HEK293T (cell line): ENCODE measurements at regions not wholly inside any gene's neighbourhood (a gene's known extent, or its start where the extent isn't known, plus 50 kb on each side); places are given as distances from the start of the nearest gene placed in this dataset.

ENCODE experiments used
- CTCF ChIA-PET: fragments of 350-600 bp; formaldehyde crosslinking; extraction: SDS; loops from one replicate; lab custom pipeline; 2021; ENCODE audit warnings: antibody characterized with exemption, inconsistent platforms; lab: Yijun Ruan, JAX
- POLR2A ChIA-PET: fragments of 350-600 bp; formaldehyde crosslinking; extraction: SDS; loops from one replicate; lab custom pipeline; 2020; ENCODE audit warnings: antibody characterized with exemption, inconsistent platforms; lab: Yijun Ruan, JAX
- DNase-seq: peaks from one replicate; pipeline ENCODE4 v3.0.0; 2012; ENCODE audit warnings: mixed read lengths; ENCODE audit errors: extremely low spot score
- ARNT ChIP-seq: fragments of 450-650 bp; IDR thresholded peaks from 2 replicates; pipeline ENCODE4 v1.6.1; 2017; ENCODE audit warnings: mild to moderate bottlenecking
- BHLHE40 ChIP-seq: fragments of 450-650 bp; IDR thresholded peaks from 2 replicates; pipeline ENCODE4 v1.6.1; 2016; ENCODE audit warnings: mild to moderate bottlenecking, moderate library complexity, borderline replicate concordance
- CTBP1 ChIP-seq: fragments of 450-650 bp; IDR thresholded peaks from 2 replicates; pipeline ENCODE4 v1.6.1; 2016; ENCODE audit warnings: borderline replicate concordance
- ELF4 ChIP-seq: fragments of 450-650 bp; IDR thresholded peaks from 2 replicates; pipeline ENCODE4 v1.6.1; 2017; ENCODE audit warnings: antibody characterized with exemption
- FOXA1 ChIP-seq: fragments of 450-650 bp; IDR thresholded peaks from 2 replicates; pipeline ENCODE4 v1.6.1; 2016; ENCODE audit warnings: mild to moderate bottlenecking
- FOXK2 ChIP-seq: fragments of 450-650 bp; IDR thresholded peaks from 2 replicates; pipeline ENCODE4 v1.6.1; 2016; ENCODE audit warnings: mild to moderate bottlenecking
- FOXM1 ChIP-seq: fragments of 450-650 bp; IDR thresholded peaks from 2 replicates; pipeline ENCODE4 v1.6.1; 2017; ENCODE audit warnings: mild to moderate bottlenecking, borderline replicate concordance
- HDGF ChIP-seq: fragments of 450-650 bp; IDR thresholded peaks from 2 replicates; pipeline ENCODE4 v1.6.1; 2017; ENCODE audit warnings: antibody characterized with exemption, borderline replicate concordance
- L3MBTL2 ChIP-seq: fragments of 450-650 bp; conservative IDR thresholded peaks from 2 replicates; pipeline ENCODE4 v1.6.1; 2016; ENCODE audit warnings: mild to moderate bottlenecking
- LEF1 ChIP-seq: fragments of 450-650 bp; IDR thresholded peaks from 2 replicates; pipeline ENCODE4 v1.6.1; 2017; ENCODE audit warnings: mild to moderate bottlenecking, borderline replicate concordance
- NFRKB ChIP-seq: fragments of 450-650 bp; IDR thresholded peaks from 2 replicates; pipeline ENCODE4 v1.6.1; 2016; ENCODE audit warnings: mild to moderate bottlenecking, moderate library complexity
- SP1 ChIP-seq: fragments of 450-650 bp; IDR thresholded peaks from 2 replicates; pipeline ENCODE4 v1.6.1; 2017
- SUZ12 ChIP-seq: fragments of 450-650 bp; IDR thresholded peaks from 2 replicates; pipeline ENCODE4 v1.6.1; 2016; ENCODE audit warnings: mild to moderate bottlenecking
- TARDBP ChIP-seq: fragments of 450-650 bp; IDR thresholded peaks from 2 replicates; pipeline ENCODE4 v1.6.1; 2016
- ZNF384 ChIP-seq: fragments of 450-650 bp; IDR thresholded peaks from 2 replicates; pipeline ENCODE4 v1.6.1; 2016
- TF ChIP-seq, protein P1 (sequence below): fragments of 450-650 bp; IDR thresholded peaks from 2 replicates; pipeline ENCODE4 v1.6.1; 2016

DNA sequence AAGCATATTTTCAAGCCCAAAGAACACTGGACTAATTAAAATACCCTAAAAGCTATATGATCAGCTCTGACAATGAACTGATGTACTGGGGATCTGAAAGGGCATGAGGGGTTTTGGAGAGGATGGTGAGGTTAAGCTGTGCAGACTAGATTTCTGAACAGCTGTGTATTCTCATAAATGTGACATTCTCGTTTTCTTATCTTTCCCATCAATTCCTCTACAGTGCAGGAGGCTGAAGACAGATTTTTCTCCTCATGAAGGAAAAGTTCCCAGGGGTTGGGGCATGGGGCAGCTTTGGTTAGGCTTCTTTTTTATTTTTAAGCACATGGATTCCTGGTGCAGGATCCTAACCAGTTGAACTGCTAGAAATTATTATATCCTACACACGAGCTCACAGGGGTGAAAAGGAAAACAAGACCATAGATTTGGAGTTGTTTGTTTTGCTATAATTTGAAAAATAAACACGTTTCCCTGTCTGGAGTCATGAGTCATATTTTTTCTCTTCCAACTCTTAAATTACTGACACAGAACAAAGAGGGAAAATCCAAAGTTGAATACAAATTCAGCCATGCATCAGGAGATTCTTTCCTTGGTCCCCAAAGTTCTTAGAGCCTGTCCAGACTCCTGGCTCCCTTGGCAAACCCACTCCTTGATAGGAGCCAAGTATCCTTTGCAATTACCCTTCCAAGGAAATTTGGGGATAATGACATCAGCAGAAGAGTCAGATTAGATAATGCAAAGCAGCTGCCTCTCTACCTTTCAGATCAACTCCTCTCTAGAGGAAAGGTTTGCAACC lies 147.7 kb upstream of the NPVF start:
- POLR2A ChIA-PET, result no interaction called here
- no peak for DNase-seq
- CTCF ChIA-PET, result no interaction called here
- TF ChIP-seq LEF1 (no peak), BHLHE40 (no peak), SP1 (no peak), ZNF384 (no peak), TARDBP (no peak)

DNA sequence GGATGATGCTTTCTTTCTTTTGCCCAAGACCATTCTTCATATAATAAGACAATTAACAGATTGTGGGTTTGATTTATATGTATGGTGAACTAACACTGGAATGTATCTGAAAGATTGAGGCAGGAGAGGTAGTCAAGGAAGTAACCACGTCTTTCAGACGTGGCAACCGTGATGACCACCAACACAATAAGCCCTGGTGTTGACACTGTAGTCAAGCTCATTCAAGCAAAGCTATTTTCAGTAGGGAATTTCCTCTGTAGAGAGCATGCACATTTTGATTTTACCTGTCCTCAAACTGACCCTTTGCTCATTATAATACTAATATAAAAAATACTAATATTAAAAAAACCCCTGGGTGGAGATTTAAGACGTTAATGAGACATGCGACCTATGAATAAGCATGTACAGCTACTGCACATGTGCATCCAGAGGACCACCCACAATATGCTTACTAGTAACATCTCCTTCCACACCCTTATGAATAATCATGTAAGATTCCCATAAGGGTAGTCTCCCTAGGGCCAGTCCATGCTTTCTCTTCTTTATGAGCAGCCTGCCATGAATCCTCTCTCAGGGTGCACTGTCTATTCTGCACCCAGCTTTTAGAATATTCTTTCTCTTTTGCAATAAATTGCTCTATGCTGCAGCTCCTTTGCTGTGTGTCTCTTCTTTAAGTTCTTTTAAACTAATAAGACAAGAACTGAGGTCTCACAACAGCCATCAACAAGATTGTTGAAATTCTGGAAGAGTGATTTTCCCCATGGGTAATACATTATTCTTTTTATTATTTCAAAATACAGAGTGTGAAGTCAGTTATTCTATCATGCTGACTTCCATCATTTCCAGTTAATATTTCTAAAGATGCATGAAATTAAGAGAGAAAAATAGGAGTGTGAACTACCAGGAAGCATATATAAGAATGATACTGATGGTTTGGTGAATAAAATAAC lies 151.3 kb upstream of the NPVF start:
- no peak for TF ChIP-seq L3MBTL2
- no peak for TF ChIP-seq FOXA1
- no peak for TF ChIP-seq ARNT
- no peak for TF ChIP-seq CTBP1
- TF ChIP-seq ZNF384, result no peak
- TF ChIP-seq TARDBP, result no peak
- TF ChIP-seq LEF1, result no peak
- TF ChIP-seq HDGF, result no peak
- no peak for TF ChIP-seq ELF4
- no peak for TF ChIP-seq SP1
- TF ChIP-seq BHLHE40, result no peak
- TF ChIP-seq FOXM1, result no peak
- no peak for TF ChIP-seq NFRKB
- TF ChIP-seq SUZ12, result no peak
- no peak for TF ChIP-seq FOXK2
- TF ChIP-seq, protein P1, sequence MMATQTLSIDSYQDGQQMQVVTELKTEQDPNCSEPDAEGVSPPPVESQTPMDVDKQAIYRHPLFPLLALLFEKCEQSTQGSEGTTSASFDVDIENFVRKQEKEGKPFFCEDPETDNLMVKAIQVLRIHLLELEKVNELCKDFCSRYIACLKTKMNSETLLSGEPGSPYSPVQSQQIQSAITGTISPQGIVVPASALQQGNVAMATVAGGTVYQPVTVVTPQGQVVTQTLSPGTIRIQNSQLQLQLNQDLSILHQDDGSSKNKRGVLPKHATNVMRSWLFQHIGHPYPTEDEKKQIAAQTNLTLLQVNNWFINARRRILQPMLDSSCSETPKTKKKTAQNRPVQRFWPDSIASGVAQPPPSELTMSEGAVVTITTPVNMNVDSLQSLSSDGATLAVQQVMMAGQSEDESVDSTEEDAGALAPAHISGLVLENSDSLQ, result no peak
- ChIA-PET POLR2A (no interaction called here), CTCF (interaction anchor here (0.6 to 1.0 kb wide), 2 partner anchors 120 to 472 kb away, joined by 3 read pairs; no protein-coding TSS in a partner anchor)
- DNase-seq, result no peak

DNA sequence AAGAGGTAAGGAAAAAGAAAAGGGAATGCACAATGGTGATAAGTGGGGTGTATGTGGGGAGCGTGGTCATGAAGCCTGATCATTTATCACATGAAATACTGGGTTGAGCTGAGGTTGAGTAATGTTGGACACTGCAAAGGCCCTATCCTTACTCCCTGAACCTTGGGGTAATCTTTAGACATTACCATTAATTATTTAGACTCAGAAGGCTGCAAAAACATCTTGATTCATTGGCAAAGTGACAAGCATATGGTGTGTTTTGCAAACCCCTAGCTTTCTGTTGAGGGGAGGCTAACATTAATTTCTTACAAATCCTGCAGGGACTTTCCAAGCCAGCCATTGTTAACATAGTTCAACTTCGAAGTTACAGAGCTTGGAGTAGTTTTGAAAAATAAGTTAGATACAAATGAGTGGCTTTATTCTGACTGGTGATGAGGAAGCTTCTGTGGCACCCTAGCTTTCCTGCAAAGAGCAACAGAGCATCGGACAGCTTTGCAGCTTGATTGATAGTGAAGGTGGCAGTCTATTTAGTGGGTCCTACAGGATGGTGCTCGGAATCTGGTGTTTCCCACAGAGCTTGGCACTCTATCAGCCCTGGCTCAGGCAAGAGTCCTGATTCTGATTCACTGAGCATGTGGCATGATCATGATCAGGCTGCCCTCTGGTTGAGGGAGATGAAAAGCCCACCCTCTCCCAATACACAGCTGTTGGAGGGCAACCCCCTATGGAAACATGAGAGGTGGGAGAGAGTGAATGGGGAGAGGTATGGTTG lies 153.7 kb upstream of the NPVF start:
- no peak for TF ChIP-seq HDGF
- POLR2A ChIA-PET, result no interaction called here
- no peak for DNase-seq
- CTCF ChIA-PET, result interaction anchor here (1.2 kb wide), 1 partner anchor 122 kb away, joined by 3 read pairs; no protein-coding TSS in a partner anchor

DNA sequence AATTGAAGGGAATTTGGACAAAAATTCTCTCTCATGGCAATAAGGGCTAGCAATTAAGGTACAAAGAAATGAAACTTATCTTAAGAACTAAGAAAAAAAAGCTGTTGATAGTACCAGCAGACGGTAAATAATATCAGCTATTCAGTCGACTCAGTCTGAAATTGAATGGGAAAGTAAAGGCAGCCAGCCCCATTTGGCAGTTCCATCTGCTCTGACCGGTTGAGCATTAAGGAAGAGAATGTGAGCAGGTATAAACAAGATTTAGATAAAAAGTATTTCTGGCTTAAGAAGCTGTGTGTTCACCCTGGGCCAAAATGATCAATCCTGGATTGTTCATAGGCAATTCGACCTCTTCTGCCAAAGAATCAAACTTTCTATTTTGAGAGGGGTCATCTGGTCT lies 154.6 kb upstream of the NPVF start:
- ChIA-PET CTCF (interaction anchor here (1.2 kb wide), 1 partner anchor 123 kb away, joined by 3 read pairs; no protein-coding TSS in a partner anchor), POLR2A (no interaction called here)
- no peak for DNase-seq
- TF ChIP-seq TARDBP (no peak), FOXM1 (no peak), ELF4 (no peak), FOXK2 (no peak), SP1 (no peak), L3MBTL2 (no peak), LEF1 (no peak), SUZ12 (no peak), HDGF (no peak), BHLHE40 (no peak)

DNA sequence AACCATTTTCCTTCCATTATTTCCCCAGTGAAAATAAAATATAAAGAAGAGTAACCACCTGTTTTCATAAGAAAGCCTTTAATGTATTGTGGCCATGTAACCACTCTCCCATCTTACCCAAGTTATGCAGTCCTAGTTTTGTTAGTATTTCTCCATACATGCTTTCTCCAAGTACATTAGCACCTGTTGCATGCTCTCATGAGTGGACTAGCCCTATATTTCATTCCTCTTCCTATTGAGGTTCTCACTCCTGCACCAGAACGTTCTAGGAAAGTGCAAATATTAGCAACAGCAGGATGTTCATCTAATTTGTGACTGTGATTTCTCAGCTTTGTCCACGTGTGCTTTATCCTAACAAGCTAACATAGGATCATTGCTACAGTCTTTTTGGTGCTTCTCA lies 155.1 kb upstream of the NPVF start:
- no peak for TF ChIP-seq NFRKB
- TF ChIP-seq TARDBP, result no peak
- TF ChIP-seq, protein P1, result no peak
- TF ChIP-seq FOXA1, result no peak
- no peak for TF ChIP-seq FOXM1
- TF ChIP-seq SUZ12, result no peak
- no peak for TF ChIP-seq ZNF384
- no peak for TF ChIP-seq SP1
- TF ChIP-seq HDGF, result no peak
- TF ChIP-seq L3MBTL2, result no peak
- TF ChIP-seq CTBP1, result no peak
- TF ChIP-seq BHLHE40, result no peak
- TF ChIP-seq FOXK2, result no peak
- ChIA-PET CTCF (interaction anchor here (1.2 kb wide), 1 partner anchor 123 kb away, joined by 3 read pairs; no protein-coding TSS in a partner anchor), POLR2A (no interaction called here)
- DNase-seq, result no peak
